Mesodermal cell (in vitro differentiated cells): ENCODE measurements at regions not wholly inside any gene's neighbourhood (a gene's known extent, or its start where the extent isn't known, plus 50 kb on each side); places are given as distances from the start of the nearest gene placed in this dataset.
"Not testable (repeated sequence)": the region's sequence is repeated elsewhere in the genome, so short reads cannot be mapped to it uniquely, and the experiment has no call there.

Experiments
- H3K27ac ChIP-seq: 2 replicates; pipeline ENCODE4 v1.7.0; 2013; ENCODE audit warnings: mild to moderate bottlenecking, low read depth, low read length, moderate library complexity; ENCODE audit not compliant: severe bottlenecking
- H3K36me3 ChIP-seq: 2 replicates; pipeline ENCODE4 v1.7.1; 2013; ENCODE audit warnings: mild to moderate bottlenecking, low read length, moderate library complexity; ENCODE audit not compliant: control insufficient read depth, insufficient read depth
- H3K4me1 ChIP-seq: one replicate; pipeline ENCODE4 v1.7.1; 2013; ENCODE audit warnings: mild to moderate bottlenecking, low read length; ENCODE audit not compliant: insufficient read depth, control insufficient read depth, poor library complexity, severe bottlenecking
- H3K4me3 ChIP-seq: 2 replicates; pipeline ENCODE4 v1.7.0; 2013; ENCODE audit warnings: low read length, control low read depth, mild to moderate bottlenecking; ENCODE audit not compliant: insufficient read depth, poor library complexity, severe bottlenecking; ENCODE audit errors: extremely low read depth
- H3K9me3 ChIP-seq: 2 replicates; pipeline ENCODE4 v1.7.1; 2013; ENCODE audit warnings: mild to moderate bottlenecking, low read length, moderate library complexity; ENCODE audit not compliant: control insufficient read depth
- WGBS, 2 experiments: methylation state at CpG; one replicate each; pipeline ENCODE4 v1.1.5; 2013; ENCODE audit warnings: missing lambda C conversion rate in 2 of 2; ENCODE audit not compliant: insufficient coverage in 2 of 2; 5-methylcytosine and 5-hydroxymethylcytosine counted together

- not testable (repeated sequence) for H3K27ac ChIP-seq, H3K4me1 ChIP-seq, H3K4me3 ChIP-seq, H3K9me3 ChIP-seq, H3K36me3 ChIP-seq
- no CpG with 5 or more reads among the region's 2 CpGs for WGBS, 2 experiments
These were observed 62.1 kb upstream of the FAN1 start for GRCh38 chr15:30841639-30842038.

- not testable (repeated sequence) for H3K4me1 ChIP-seq, H3K27ac ChIP-seq, H3K9me3 ChIP-seq, H3K36me3 ChIP-seq, H3K4me3 ChIP-seq
- WGBS, 2 experiments: 64% methylated on average over 2 to 4 of the region's 5 CpGs
These were observed 60.8 kb upstream of the FAN1 start for GRCh38 chr15:30842798-30843472.

DNA sequence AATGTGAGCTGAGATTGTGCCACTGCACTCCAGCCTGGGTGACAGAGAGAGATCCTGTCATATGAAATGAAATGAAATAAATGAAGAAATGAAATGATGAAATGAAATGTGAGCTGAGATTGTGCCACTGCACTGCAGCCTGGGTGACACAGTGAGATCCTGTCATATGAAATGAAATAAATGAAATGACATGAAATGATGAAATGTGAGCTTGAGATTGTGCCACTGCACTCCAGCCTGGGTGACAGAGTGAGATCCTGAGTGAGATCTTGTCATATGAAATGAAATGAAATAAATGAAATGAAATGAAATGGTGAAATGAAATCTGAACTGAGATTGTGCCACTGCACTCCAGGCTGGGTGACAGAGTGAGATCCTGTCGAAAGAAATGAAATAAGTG lies 58.2 kb upstream of the FAN1 start:
- H3K4me3 ChIP-seq, H3K4me1 ChIP-seq, H3K36me3 ChIP-seq, H3K27ac ChIP-seq, H3K9me3 ChIP-seq: not testable (repeated sequence)
- 86% methylated on average over 1 of the region's 1 CpG for WGBS, 2 experiments
